ENCODE measurements at regions not wholly inside any gene's neighbourhood (a gene's known extent, or its start where the extent isn't known, plus 50 kb on each side); places are given as distances from the start of the nearest gene placed in this dataset.
"Not testable (repeated sequence)": the region's sequence is repeated elsewhere in the genome, so short reads cannot be mapped to it uniquely, and the experiment has no call there.

DNA sequence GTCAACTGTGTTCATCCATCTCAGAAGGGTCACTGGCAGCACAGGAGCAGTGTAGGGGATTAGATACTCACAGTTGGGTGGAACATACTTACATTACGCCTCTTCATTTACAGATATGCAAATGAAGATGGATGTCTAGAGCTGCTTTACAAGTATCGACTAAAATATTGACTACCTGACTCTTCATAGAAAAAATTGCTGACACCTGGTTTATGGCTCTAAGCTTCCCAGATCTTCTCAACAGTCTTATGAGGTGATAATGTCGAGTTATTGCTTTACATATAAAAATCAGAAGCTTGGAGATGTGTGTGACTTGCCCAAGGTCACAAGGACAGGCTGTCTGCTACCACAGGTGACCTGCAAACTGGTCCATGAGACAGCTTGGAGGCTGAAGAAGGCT is 677.2 kb downstream of the TYW1 start:
- Mint-ChIP-seq H3K4me1 (no peaks in the 10 kb centered on the region), H3K36me3 (no peaks in the 10 kb centered on the region), H3K27ac (no peak overlapping the region), H3K27me3 (no peaks in the 10 kb centered on the region), H3K9me3 (peaks cover 11% of the 10 kb centered on the region), H3K4me3 (no peak overlapping the region)
- DNase-seq (ENCODE audit: low spot score in 2 of 2) (no peak), ATAC-seq (ENCODE audit: low read depth) (no peak)

DNA sequence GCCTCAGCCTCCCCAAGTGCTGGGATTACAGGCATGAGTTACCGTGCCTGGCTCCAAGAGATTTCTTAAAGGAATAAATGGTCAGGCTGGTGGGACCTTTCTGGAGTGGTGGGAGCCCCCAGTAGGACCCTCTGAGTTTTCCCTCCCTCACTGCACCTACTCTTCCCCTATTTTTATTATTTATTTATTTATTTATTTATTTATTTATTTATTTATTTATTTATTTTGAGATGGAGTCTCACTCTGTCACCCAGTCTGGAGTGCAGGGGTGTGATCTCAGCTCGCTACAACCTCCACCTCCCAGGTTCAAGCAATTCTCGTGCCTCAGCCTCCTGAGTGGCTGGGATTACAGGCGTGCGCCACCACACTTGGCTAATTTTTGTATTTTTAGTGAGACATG is 678.2 kb downstream of the TYW1 start:
- H3K27ac Mint-ChIP-seq; H3K4me1 Mint-ChIP-seq; ATAC-seq (ENCODE audit: low read depth); H3K36me3 Mint-ChIP-seq; H3K27me3 Mint-ChIP-seq; H3K9me3 Mint-ChIP-seq; DNase-seq (ENCODE audit: low spot score in 2 of 2); H3K4me3 Mint-ChIP-seq: not testable (repeated sequence)

DNA sequence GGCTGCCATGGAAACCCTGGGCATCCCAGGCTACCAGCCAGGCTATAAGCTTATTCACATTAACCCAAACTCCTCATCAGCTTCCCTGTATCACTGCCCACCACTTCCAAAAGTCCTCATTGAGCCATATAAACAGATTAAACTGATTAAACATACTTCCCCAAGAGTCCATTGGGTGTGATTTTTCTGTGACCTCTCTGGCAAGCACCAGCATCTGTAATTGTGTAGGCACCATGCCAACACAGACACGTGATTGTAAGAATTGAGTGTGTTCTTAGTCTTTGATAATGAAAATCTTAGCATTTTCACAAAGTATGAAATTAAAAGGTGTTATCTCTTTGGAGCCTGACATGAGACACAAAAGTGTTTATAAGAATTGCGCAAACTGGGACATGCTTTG is 679.3 kb downstream of the TYW1 start:
- ATAC-seq (ENCODE audit: low read depth) (no peak), DNase-seq (ENCODE audit: low spot score in 2 of 2) (no peak)
- H3K9me3 Mint-ChIP-seq: peaks cover 10% of the 10 kb centered on the region

DNA sequence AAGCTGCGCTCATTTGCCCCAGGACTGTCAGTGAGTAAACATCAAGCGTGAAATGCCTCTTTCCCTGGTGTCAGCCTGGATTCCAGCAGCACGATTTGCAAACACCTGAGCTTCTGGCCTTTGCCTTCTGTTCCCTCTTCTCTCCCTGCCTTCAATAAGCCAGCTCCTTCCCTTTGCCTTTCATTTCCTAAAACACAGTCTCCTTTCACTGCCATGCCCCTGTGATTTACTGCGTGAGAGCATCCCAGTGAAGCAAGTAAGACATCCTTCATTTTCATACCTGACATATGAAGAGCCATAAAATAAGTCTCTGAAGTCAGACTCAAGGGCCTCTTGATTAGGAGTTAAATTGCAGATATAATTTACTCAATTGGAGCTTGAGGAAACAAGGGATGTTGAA is 681.8 kb downstream of the TYW1 start:
- ATAC-seq (ENCODE audit: low read depth): no peak
- H3K9me3 Mint-ChIP-seq: peaks cover 4% of the 10 kb centered on the region

More for the DNA sequence above, 679.3 kb downstream of the TYW1 start:
- H3K4me1 Mint-ChIP-seq: no peaks in the 10 kb centered on the region
- no peaks in the 10 kb centered on the region for H3K27me3 Mint-ChIP-seq
- H3K27ac Mint-ChIP-seq: no peak overlapping the region
- H3K4me3 Mint-ChIP-seq: no peak overlapping the region
- H3K36me3 Mint-ChIP-seq: no peaks in the 10 kb centered on the region

DNA sequence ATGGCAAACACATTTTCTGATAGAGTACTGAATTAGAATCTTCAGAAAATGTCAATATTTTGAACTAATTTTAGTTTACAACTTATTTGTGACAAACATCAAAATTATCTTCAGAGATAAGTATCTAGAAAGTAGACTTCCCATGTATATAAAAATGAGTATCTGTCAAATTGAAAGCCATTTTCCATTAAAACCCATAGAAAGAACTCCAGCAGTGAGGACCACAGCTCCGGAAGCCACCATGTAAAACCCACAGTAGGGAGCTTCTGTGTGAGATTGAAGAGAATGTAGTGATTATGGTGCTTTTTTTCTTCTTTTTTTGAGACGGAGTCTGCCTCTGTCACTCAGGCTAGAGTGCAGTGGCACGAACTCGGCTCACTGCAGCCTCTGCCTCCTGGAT is 687.0 kb downstream of the TYW1 start:
- no peaks in the 10 kb centered on the region for H3K4me1 Mint-ChIP-seq

More for the DNA sequence above, 681.8 kb downstream of the TYW1 start:
- no peak overlapping the region for H3K4me3 Mint-ChIP-seq
- no peak for DNase-seq (ENCODE audit: low spot score in 2 of 2)
- no peaks in the 10 kb centered on the region for H3K36me3 Mint-ChIP-seq
- no peaks in the 10 kb centered on the region for H3K4me1 Mint-ChIP-seq
- no peak overlapping the region for H3K27ac Mint-ChIP-seq
- H3K27me3 Mint-ChIP-seq: no peaks in the 10 kb centered on the region

DNA sequence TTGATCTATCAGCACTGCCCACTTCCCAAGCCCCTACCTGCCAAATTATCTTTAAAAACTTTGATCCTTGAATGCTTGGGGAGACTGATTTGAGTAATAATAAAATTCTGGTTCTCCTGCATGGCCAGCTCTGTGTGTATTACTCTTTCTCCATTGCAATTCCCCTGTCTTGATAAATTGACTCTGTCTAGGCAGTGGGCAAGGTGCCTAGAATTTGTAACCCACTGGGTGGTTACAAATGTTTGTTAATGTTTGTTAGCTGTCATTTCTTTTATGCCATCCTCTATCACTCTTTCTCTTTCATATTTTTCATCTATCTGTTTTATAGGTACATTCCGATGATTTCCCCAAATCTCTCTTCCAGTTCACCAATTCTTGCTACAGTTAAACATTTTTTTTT is 694.1 kb downstream of the TYW1 start:
- Mint-ChIP-seq H3K4me3 (no peak overlapping the region), H3K9me3 (peaks cover 7% of the 10 kb centered on the region), H3K36me3 (peaks cover 2% of the 10 kb centered on the region), H3K27me3 (peaks cover 2% of the 10 kb centered on the region), H3K4me1 (no peaks in the 10 kb centered on the region), H3K27ac (no peak overlapping the region)
- ATAC-seq (ENCODE audit: low read depth) (no peak), DNase-seq (ENCODE audit: low spot score in 2 of 2) (no peak)

More for the DNA sequence above, 687.0 kb downstream of the TYW1 start:
- Mint-ChIP-seq H3K27ac (no peak overlapping the region), H3K4me3 (no peak overlapping the region), H3K9me3 (peaks cover 6% of the 10 kb centered on the region), H3K27me3 (no peaks in the 10 kb centered on the region), H3K36me3 (no peaks in the 10 kb centered on the region)
- DNase-seq (ENCODE audit: low spot score in 2 of 2): no peak
- no peak for ATAC-seq (ENCODE audit: low read depth)

DNA sequence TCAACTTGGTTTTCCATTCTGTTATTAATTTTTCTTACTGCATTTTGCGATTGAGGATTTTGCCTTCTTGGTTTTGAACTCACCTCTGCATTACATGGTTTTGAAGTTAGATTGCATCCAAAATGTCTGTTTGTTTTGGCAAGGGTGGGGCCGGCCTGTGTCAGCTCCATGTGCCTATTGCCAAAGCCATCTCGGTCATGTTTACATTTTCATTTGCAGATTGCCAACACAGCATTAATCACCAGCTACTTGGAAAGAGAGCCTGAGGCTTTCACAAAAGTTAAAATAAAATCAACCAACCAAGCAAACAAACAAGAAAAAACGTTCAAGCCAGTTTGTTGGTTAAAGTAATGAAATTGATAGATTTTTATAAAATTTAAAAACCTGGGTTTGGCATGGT is 695.8 kb downstream of the TYW1 start:
- Mint-ChIP-seq H3K4me3 (no peak overlapping the region), H3K27me3 (peaks cover 2% of the 10 kb centered on the region), H3K27ac (no peak overlapping the region), H3K9me3 (peaks cover 8% of the 10 kb centered on the region), H3K36me3 (peaks cover 2% of the 10 kb centered on the region), H3K4me1 (no peaks in the 10 kb centered on the region)
- DNase-seq (ENCODE audit: low spot score in 2 of 2) (no peak), ATAC-seq (ENCODE audit: low read depth) (no peak)

DNA sequence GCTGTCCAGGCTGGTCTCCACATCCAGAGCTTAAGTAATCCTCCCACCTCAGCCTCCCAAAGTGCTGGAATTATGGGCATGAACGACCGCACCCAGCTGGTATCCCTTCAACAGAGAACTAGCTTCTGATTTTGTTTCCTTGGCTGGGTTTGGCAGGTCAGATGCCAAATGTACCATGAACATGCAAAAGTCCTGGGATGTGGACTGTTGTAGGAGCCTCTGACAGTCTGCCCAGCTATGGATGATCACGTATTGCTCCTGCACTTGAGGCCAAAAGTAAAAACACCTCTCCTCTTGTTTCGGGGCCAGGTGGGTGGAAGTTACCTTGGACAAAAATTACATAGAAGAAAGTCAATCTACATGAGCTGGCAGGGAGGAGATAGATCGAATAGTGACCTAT is 699.5 kb downstream of the TYW1 start:
- Mint-ChIP-seq H3K4me1 (no peaks in the 10 kb centered on the region), H3K9me3 (peaks cover 6% of the 10 kb centered on the region), H3K36me3 (peaks cover 2% of the 10 kb centered on the region), H3K27ac (no peak overlapping the region), H3K27me3 (peaks cover 2% of the 10 kb centered on the region), H3K4me3 (no peak overlapping the region)
- DNase-seq (ENCODE audit: low spot score in 2 of 2) (no peak), ATAC-seq (ENCODE audit: low read depth) (no peak)

DNA sequence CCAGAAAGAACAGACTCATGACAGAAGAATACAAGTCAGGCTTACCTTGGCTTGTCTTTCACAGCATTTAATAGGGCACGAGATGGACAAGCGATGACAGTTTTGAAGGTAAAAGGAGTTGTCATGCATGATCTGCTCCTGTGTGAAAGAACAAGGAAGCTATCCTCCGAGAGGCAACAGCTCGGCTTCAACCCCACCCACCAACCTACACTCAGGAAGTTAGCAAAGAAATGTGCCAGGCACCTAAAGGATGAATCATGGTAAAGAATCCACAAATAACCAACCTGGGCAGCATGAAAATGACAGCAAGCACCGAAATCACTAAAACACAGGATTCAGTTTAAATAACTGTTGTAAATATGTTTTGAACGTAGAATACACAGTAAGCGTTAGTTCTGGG is 700.2 kb downstream of the TYW1 start:
- no peak overlapping the region for H3K4me3 Mint-ChIP-seq
- ATAC-seq (ENCODE audit: low read depth): no peak
- H3K36me3 Mint-ChIP-seq: peaks cover 2% of the 10 kb centered on the region
- no peak for DNase-seq (ENCODE audit: low spot score in 2 of 2)
- no peaks in the 10 kb centered on the region for H3K4me1 Mint-ChIP-seq
- peaks cover 6% of the 10 kb centered on the region for H3K9me3 Mint-ChIP-seq
- H3K27me3 Mint-ChIP-seq: peaks cover 2% of the 10 kb centered on the region
- no peak overlapping the region for H3K27ac Mint-ChIP-seq

DNA sequence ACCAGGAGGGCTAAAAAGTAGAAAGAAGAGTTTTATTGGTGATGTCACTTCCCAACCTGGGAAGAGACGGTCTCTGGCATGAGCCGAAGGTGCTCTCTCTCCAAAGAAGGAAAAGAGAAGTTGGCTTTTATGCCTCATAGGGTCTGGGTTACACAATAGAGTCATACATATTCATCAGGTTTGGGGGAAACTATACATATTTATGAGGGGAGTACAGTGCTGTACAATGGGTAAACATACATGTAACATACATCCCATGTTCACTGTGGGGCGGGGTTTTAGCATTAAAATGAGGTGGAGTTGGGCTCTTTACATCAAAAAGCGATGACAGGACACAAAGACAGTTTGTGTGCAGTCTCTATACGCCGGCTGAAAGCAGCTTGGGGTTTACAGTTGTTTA is 701.7 kb downstream of the TYW1 start:
- peaks cover 7% of the 10 kb centered on the region for H3K9me3 Mint-ChIP-seq
- ATAC-seq (ENCODE audit: low read depth): no peak
- DNase-seq (ENCODE audit: low spot score in 2 of 2): no peak
- no peaks in the 10 kb centered on the region for H3K4me1 Mint-ChIP-seq
- H3K4me3 Mint-ChIP-seq: no peak overlapping the region
- peaks cover 2% of the 10 kb centered on the region for H3K27me3 Mint-ChIP-seq
- no peak overlapping the region for H3K27ac Mint-ChIP-seq
- H3K36me3 Mint-ChIP-seq: peaks cover 2% of the 10 kb centered on the region

DNA sequence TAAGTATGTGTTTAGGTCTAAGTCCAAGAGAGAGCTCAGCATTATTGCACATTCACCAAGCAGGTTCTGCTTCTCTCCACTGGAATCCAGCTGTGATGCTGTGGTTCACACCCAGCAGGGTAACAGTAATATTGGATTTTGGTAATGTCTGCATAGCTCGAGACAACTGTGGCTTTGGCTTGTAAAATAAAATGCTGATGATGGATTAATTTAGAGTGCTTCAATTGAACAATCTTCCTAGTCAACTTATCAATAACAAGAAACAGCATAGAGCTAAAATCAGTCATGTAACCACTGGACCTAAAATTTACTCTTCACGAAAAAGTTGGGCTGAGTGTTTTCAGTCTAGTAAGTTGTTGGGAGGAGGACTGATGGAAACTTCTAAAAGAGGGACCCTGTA is 709.2 kb downstream of the TYW1 start:
- H3K4me1 Mint-ChIP-seq: no peaks in the 10 kb centered on the region
- no peaks in the 10 kb centered on the region for H3K36me3 Mint-ChIP-seq
- DNase-seq (ENCODE audit: low spot score in 2 of 2): no peak
- peaks cover 15% of the 10 kb centered on the region for H3K9me3 Mint-ChIP-seq
- no peak for ATAC-seq (ENCODE audit: low read depth)
- no peaks in the 10 kb centered on the region for H3K27me3 Mint-ChIP-seq
- H3K27ac Mint-ChIP-seq: no peak overlapping the region
- no peak overlapping the region for H3K4me3 Mint-ChIP-seq

DNA sequence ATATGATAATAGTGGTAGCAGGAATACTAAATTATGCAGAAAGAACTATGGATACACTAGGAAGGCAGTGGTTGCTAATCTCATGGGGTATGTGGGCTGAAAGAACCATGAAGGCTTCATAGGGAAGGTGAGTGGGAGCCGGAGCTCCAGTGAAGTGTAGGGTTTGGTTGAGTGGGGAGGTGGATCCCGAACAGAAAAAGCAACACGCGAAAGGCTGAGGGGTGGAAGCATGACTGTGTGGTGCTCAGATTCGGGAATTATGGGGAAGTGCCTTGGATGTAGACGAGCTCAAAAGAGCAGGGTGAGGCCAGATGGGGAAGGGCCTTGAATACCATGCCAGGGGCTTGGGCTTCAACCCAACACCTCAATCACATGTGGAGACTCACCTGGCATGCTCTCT is 715.1 kb downstream of the TYW1 start:
- no peaks in the 10 kb centered on the region for H3K27me3 Mint-ChIP-seq
- H3K4me1 Mint-ChIP-seq: no peaks in the 10 kb centered on the region
- no peak for ATAC-seq (ENCODE audit: low read depth)
- no peak overlapping the region for H3K27ac Mint-ChIP-seq
- no peaks in the 10 kb centered on the region for H3K36me3 Mint-ChIP-seq
- peaks cover 13% of the 10 kb centered on the region for H3K9me3 Mint-ChIP-seq
- no peak for DNase-seq (ENCODE audit: low spot score in 2 of 2)
- no peak overlapping the region for H3K4me3 Mint-ChIP-seq

DNA sequence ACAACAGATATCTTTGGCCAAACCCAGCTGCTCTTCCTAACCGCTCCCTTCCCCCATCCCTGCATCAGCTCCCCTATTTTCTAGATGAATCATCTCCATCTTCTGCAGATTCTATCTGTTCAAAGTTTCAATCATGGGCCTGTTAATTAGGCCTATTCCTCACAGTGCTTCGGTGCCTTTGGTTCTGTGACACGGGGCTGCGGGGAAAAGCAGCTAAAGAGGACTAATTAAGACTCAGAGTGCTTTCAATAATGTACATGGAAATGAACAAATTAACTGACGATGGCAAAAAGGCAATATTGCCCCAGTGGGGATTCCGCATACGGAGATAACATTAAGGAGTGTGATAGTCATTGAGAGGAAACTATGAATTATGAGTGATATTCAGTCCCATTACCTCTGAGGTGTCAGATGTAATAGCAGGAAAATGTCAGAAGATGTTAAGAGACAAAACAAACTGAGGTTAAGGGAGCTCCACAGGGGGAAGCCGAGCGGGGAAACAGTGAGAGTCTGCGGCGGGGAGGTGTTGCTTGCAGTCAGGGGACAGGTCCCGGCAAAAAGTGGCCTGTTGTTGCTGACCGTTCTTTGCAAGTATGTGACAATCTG is 716.9 kb downstream of the TYW1 start:
- Mint-ChIP-seq H3K4me3 (no peak overlapping the region), H3K4me1 (no peaks in the 10 kb centered on the region), H3K9me3 (peaks cover 12% of the 10 kb centered on the region), H3K36me3 (no peaks in the 10 kb centered on the region), H3K27me3 (no peaks in the 10 kb centered on the region), H3K27ac (no peak overlapping the region)
- ATAC-seq (ENCODE audit: low read depth) (no peak), DNase-seq (ENCODE audit: low spot score in 2 of 2) (no peak)

DNA sequence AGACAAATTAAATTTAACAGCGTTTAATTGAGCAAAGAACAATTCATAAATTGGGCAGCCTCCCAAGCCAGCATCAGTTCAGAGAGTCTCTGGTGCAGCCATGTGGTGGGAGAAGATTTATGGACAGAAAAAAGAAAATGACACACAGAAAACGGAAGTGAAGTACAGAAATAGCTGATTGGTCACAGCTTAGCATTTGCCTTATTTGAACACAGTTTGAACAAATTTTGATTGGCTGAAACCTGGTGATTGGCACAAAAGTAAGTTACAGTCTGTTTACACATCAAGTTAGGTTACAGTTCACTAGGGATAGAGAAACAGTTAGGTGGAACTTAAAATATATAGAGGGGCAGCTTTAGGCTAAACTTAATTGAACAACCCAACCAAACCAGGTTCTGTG is 720.1 kb downstream of the TYW1 start:
- Mint-ChIP-seq H3K4me3 (no peak overlapping the region), H3K27me3 (peaks cover 1% of the 10 kb centered on the region), H3K36me3 (no peaks in the 10 kb centered on the region), H3K9me3 (peaks cover 5% of the 10 kb centered on the region), H3K27ac (no peak overlapping the region), H3K4me1 (no peaks in the 10 kb centered on the region)
- no peak for DNase-seq (ENCODE audit: low spot score in 2 of 2)
- ATAC-seq (ENCODE audit: low read depth): no peak

DNA sequence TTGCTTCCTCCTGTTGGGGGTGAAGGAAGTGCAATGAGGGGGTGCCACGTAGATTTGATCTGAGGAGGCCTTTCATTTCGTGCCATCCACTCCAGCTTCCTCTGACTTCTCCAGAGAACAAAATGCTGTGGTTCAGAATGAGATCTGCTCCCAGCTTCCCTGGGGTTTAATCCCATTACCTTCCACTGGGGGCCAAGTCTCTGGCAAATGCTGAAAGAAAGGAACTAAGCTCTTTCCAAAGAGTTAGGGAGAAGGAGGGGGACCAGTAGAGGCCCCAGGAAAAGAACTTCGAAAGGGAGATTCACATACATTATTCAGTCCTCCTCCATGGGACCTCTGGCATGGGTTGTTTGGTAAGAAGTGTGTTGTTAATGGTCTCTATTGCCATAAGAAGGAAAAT is 727.0 kb downstream of the TYW1 start:
- no peaks in the 10 kb centered on the region for H3K4me1 Mint-ChIP-seq
- peaks cover 14% of the 10 kb centered on the region for H3K9me3 Mint-ChIP-seq
- no peaks in the 10 kb centered on the region for H3K36me3 Mint-ChIP-seq
- H3K4me3 Mint-ChIP-seq: no peak overlapping the region
- H3K27ac Mint-ChIP-seq: no peak overlapping the region
- ATAC-seq (ENCODE audit: low read depth) (no peak), DNase-seq (ENCODE audit: low spot score in 2 of 2) (no peak)
- peaks cover 1% of the 10 kb centered on the region for H3K27me3 Mint-ChIP-seq

Data from memory B cell (primary cell).